Heart left ventricle (tissue), 16 donors: ENCODE measurements at regions not wholly inside any gene's neighbourhood (a gene's known extent, or its start where the extent isn't known, plus 50 kb on each side); places are given as distances from the start of the nearest gene placed in this dataset.

Experiments used
- ATAC-seq, 4 donors: fragments of 200-7000 bp; cut with Tn5 transposase; one replicate each; pipeline ENCODE4 v1.9.1; 2020 to 2022; ENCODE audit warnings: moderate library complexity in 4 of 4, mild to moderate bottlenecking in 3 of 4, moderate number of reproducible peaks in 1 of 4
- DNase-seq, 5 donors: peaks; one replicate each; pipeline ENCODE4 v3.0.0-alpha.2; 2020
- H3K27ac ChIP-seq, 12 donors: fragments of 200-600 bp; sonication (generic) in 4 of 12; one replicate each; pipeline versions ENCODE4 v1.5.0 to v1.8.0; 2016 to 2022; ENCODE audit warnings: mild to moderate bottlenecking in 2 of 12
- H3K27me3 ChIP-seq, 9 donors: fragments of 200-600 bp; sonication (generic) in 2 of 9; one replicate each; pipeline versions ENCODE4 v1.5.1 to v1.8.0; 2016 to 2022; ENCODE audit warnings: mild to moderate bottlenecking in 3 of 9
- H3K36me3 ChIP-seq, 9 donors: fragments of 200-600 bp; sonication (generic) in 2 of 9; one replicate each; pipeline versions ENCODE4 v1.5.0 to v1.8.0; 2018 to 2022; ENCODE audit warnings: mild to moderate bottlenecking in 2 of 9
- H3K4me1 ChIP-seq, 12 donors: fragments of 200-600 bp; sonication (generic) in 4 of 12; one replicate each; pipeline versions ENCODE4 v1.5.0 to v1.8.0; 2016 to 2022; ENCODE audit warnings: mild to moderate bottlenecking in 3 of 12
- H3K4me3 ChIP-seq, 12 donors: fragments of 200-600 bp; sonication (generic) in 4 of 12; one replicate each; pipeline versions ENCODE4 v1.5.0 to v1.8.0; 2017 to 2022; ENCODE audit warnings: mild to moderate bottlenecking in 9 of 12, moderate library complexity in 4 of 12
- H3K9me3 ChIP-seq, 12 donors: fragments of 200-600 bp; sonication (generic) in 4 of 12; one replicate each; pipeline versions ENCODE4 v1.5.0 to v1.8.0; 2016 to 2022; ENCODE audit warnings: mild to moderate bottlenecking in 1 of 12
- POLR2A ChIP-seq, 2 donors: fragments of 450-650 bp; IDR thresholded peaks; one replicate each; pipeline ENCODE4 v1.6.1; 2017; ENCODE audit warnings: antibody characterized with exemption in 2 of 2, mild to moderate bottlenecking in 2 of 2, moderate library complexity in 2 of 2
- WGBS, 4 donors: extraction: QIAGEN DNeasy Blood & Tissue Kit in 2 of 4; methylation state at CpG; one replicate each; pipeline versions ENCODE4 v1.1.5 to v1.1.7; 2013 to 2018; 5-methylcytosine and 5-hydroxymethylcytosine counted together
- intact Hi-C, 10 donors: fragments of 100-400 bp; cut with DNase I; formaldehyde crosslinking; loops; one replicate each; pipeline versions ENCODE4 v1.11.1 to v1.14.2; 2022
- TF ChIP-seq, protein P1 (sequence below), 12 donors: fragments of 200-600 bp; sonication (generic) in 4 of 12; IDR thresholded peaks; one replicate each; pipeline versions ENCODE4 v1.5.0 to v1.8.0; 2018 to 2022; ENCODE audit warnings: antibody characterized with exemption in 12 of 12, mild to moderate bottlenecking in 5 of 12
- donor health status: ischemic (EF 13 %, LVEDD 7.1; RV severe dilation, severe dysfunction).
- donor health status: healthy with polysubstance abuse.
- donor health status: DM: no; HTN: yes; CAD: no.
- donor health status: DM: no; HTN: no; CAD: no.
- donor health status: ischemic (EF 25% LVEDD 6.9; RV normal size, moderate dysfunction).
- donor health status: ischemic (EF 25% LVEDD 5.7; RV mildly dilated, moderate dysfunction).
- donor health status: healthy.
- donor health status: DM: yes; HTN: yes; CAD: no.
- donor health status: ischemic (EF 35%, LVEDD 5.7; RV mildly dilated, moderate dysfunction).
- donor health status: nonischemic (EF 11% LVEDD 7.7; RV severe dilation, severe dysfunction).
- donor health status: DM: yes; HTN: yes; CAD: no.
- donor health status: PGD.
- donor health status: ischemic (EF 29% LVEDD 5.4; RV normal size, mild dysfunction).
- donor health status: nonischemic (EF 23%, LVEDD 6.1; RV moderate dilation, normal function).

DNA sequence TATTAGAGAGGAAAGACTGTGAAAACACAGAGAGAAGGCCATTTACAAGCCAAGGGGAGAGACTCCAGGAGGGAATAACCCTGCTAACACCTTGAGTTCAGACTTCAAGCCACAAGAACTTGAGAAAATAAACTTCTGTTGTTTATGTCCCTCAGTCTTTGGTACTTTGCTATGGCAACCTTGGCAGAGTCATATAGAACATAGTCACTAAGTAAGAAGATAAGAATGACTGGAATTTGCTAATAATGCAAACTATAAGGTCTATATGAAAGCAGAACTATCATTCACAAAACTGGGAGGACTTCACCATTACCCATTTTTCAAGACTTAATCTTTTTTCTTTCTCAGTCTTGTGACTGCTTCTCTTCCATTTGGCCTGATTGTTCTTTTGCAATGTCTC, 767.3 kb upstream of the ADAMTS5 start:
- Histone ChIP-seq H3K9me3 (peaks cover 0 to 10% (median 0%) of the 10 kb centered on the region in 12 donors), H3K4me1 (no peaks in the 10 kb centered on the region), H3K36me3 (no peaks in the 10 kb centered on the region), H3K27ac (no peak overlapping the region), H3K27me3 (no peaks in the 10 kb centered on the region), H3K4me3 (no peak overlapping the region)
- intact Hi-C loops: no loop called here
- no peak for TF ChIP-seq POLR2A (IDR thresholded peaks at IDR 0.05)
- TF ChIP-seq, protein P1, sequence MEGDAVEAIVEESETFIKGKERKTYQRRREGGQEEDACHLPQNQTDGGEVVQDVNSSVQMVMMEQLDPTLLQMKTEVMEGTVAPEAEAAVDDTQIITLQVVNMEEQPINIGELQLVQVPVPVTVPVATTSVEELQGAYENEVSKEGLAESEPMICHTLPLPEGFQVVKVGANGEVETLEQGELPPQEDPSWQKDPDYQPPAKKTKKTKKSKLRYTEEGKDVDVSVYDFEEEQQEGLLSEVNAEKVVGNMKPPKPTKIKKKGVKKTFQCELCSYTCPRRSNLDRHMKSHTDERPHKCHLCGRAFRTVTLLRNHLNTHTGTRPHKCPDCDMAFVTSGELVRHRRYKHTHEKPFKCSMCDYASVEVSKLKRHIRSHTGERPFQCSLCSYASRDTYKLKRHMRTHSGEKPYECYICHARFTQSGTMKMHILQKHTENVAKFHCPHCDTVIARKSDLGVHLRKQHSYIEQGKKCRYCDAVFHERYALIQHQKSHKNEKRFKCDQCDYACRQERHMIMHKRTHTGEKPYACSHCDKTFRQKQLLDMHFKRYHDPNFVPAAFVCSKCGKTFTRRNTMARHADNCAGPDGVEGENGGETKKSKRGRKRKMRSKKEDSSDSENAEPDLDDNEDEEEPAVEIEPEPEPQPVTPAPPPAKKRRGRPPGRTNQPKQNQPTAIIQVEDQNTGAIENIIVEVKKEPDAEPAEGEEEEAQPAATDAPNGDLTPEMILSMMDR (IDR thresholded peaks at IDR 0.05): no peak
- no peak for DNase-seq
- ATAC-seq: no peak

DNA sequence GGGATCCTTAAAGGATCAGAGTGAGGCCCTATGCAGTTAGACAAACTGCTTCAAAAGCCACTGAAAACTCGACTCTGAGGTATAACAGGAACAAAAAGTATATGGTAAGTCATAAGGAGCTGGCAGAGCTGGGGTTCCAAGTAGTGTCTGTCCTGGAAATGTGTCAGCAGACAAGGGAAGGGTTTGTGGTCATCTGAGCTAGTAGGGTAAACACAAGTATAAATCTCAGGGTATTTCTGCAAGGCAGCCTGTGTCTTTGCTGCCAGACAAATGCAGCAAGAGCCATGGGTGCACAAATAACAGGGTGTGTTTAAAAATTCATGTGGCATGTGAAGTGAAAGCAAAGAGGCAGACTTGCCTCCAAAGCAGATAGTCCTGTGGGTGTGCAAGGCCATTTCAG, 759.0 kb upstream of the ADAMTS5 start:
- intact Hi-C loops: no loop called here
- WGBS, 4 donors: 72 to 78% (median 77%) methylated on average over 1 of the region's 1 CpG
- Histone ChIP-seq H3K9me3 (peaks cover 0 to 18% (median 0%) of the 10 kb centered on the region in 12 donors), H3K27ac (peak overlapping the region in 1 of 12 donors; percentile 38), H3K4me1 (no peaks in the 10 kb centered on the region), H3K4me3 (no peak overlapping the region), H3K36me3 (no peaks in the 10 kb centered on the region), H3K27me3 (no peaks in the 10 kb centered on the region)
- no peak for ATAC-seq
- no peak for DNase-seq
- TF ChIP-seq POLR2A (IDR thresholded peaks at IDR 0.05): no peak
- TF ChIP-seq, protein P1 (IDR thresholded peaks at IDR 0.05): no peak

DNA sequence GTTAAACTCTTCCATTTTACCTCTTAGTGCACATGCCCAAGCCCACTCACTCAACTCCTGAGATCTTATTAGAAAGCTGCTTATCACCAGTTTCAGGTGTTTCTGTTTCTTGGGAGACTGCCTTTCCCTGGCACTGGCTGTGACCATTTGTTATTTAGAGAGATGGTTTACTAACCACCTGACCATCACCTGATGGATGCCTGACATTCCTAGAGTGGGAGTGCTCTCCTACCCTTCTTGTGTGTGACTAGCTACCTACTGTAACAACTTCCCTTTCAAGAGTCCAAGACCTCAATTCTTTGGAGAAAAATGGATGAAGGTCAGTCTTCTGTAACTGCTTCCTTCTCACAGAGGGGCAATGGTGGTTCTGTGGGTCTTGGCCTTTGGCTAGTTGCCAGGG, 755.2 kb upstream of the ADAMTS5 start:
- TF ChIP-seq, protein P1 (IDR thresholded peaks at IDR 0.05): no peak
- TF ChIP-seq POLR2A (IDR thresholded peaks at IDR 0.05): no peak
- no peak for DNase-seq
- H3K27me3 ChIP-seq: no peaks in the 10 kb centered on the region
- H3K4me3 ChIP-seq: no peak overlapping the region
- no peaks in the 10 kb centered on the region for H3K36me3 ChIP-seq
- no peak for ATAC-seq
- intact Hi-C loops: no loop called here
- no peaks in the 10 kb centered on the region for H3K4me1 ChIP-seq
- H3K27ac ChIP-seq: no peak overlapping the region
- H3K9me3 ChIP-seq: no peaks in the 10 kb centered on the region

DNA sequence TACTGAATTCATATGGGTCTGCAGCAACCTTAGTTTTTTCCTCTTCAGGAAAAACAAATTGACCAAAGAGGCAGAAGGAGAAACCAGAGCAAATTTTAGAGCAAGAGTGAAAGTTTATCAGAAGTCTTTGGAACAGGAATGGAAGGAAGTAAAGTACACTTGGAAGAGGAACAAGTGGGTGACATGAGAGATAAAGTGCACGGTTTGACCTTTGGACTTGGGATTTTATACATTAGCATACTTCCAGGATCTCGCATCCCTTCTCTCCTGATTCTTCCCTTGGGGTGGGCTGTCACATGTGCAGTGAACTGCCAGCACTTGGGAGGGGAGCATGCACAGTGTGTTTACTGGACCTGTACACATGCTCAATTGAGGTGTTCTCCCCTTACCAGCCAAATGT, 754.8 kb upstream of the ADAMTS5 start:
- Histone ChIP-seq H3K4me3 (no peak overlapping the region), H3K27ac (no peak overlapping the region), H3K27me3 (no peaks in the 10 kb centered on the region), H3K4me1 (no peaks in the 10 kb centered on the region), H3K36me3 (no peaks in the 10 kb centered on the region), H3K9me3 (no peaks in the 10 kb centered on the region)
- TF ChIP-seq POLR2A (IDR thresholded peaks at IDR 0.05): no peak
- TF ChIP-seq, protein P1 (IDR thresholded peaks at IDR 0.05): no peak
- WGBS, 4 donors: 32 to 44% (median 42%) methylated on average over 2 of the region's 2 CpGs
- intact Hi-C loops: no loop called here
- DNase-seq (no peak), ATAC-seq (no peak)
